HCT116 (cell line): ENCODE measurements at regions not wholly inside any gene's neighbourhood (a gene's known extent, or its start where the extent isn't known, plus 50 kb on each side); places are given as distances from the start of the nearest gene placed in this dataset.

ENCODE experiments used
- ATAC-seq: fragments of 200-7000 bp; cut with Tn5 transposase; 2 replicates; pipeline ENCODE4 v1.9.1; 2020; ENCODE audit warnings: mild to moderate bottlenecking, moderate library complexity
- BruUV-seq: library from RNA; stranded (reverse); fragments of 400-500 nt; replicated peaks from 2 replicates; lab custom pipeline; 2021; lab: Mats Ljungman, UMichigan
- CTCF ChIA-PET: fragments of 300-600 bp; sonication (Branson Sonifier 250); formaldehyde crosslinking; loops from one replicate; lab custom pipeline; 2021; ENCODE audit warnings: antibody characterized with exemption; lab: Charles Lee
- POLR2A ChIA-PET: fragments of 300-600, 350-600 bp; sonication (Branson Sonifier 250); formaldehyde crosslinking; loops from one replicate; lab custom pipeline; 2021; ENCODE audit warnings: antibody characterized with exemption; lab: Charles Lee
- RAD21 ChIA-PET, 2 experiments: fragments of 300-600 bp; sonication (Branson Sonifier 250); formaldehyde crosslinking; loops; one replicate each; lab custom pipeline; 2023; ENCODE audit warnings: low total read pairs in 2 of 2; ENCODE audit not compliant: uncharacterized antibody in 2 of 2, unreplicated experiment in 2 of 2, low non-redundant PET in 1 of 2; lab: Charles Lee
- DNase-seq: peaks from one replicate; pipeline ENCODE4 v3.0.0-alpha.2; 2010; ENCODE audit warnings: low read depth, low spot score
- H2AFZ ChIP-seq: fragments of 200-600 bp; shearing (Covaris generic), sonication (generic); 2 replicates; pipeline ENCODE4 v1.6.1; 2017; ENCODE audit warnings: low read depth, mixed run types, mixed read lengths, antibody characterized with exemption, low read length; ENCODE audit not compliant: poor library complexity, severe bottlenecking
- H3K27ac ChIP-seq: 2 replicates; pipeline ENCODE4 v1.5.1; 2012; ENCODE audit warnings: low read depth, low read length
- H3K27me3 ChIP-seq: fragments of 200-600 bp; sonication (generic); 2 replicates; pipeline ENCODE4 v1.6.1; 2016; ENCODE audit warnings: mixed run types, low read length, mixed read lengths; ENCODE audit not compliant: insufficient read depth
- H3K36me3 ChIP-seq, 2 experiments: fragments of 200-500 bp in 1 of 2; fragments of 200-600 bp in 1 of 2; sonication (Bioruptor generic) in 1 of 2; sonication (generic) in 1 of 2; 2 replicates each; pipeline versions ENCODE4 v1.5.1 to v1.6.1; 2014 to 2016; ENCODE audit warnings: low read length in 2 of 2, inconsistent platforms in 1 of 2, mixed read lengths in 1 of 2, mixed run types in 1 of 2; ENCODE audit not compliant: insufficient read depth in 2 of 2, control insufficient read depth in 1 of 2
- H3K4me1 ChIP-seq, 2 experiments: fragments of 200-600 bp in 1 of 2; sonication (generic) in 1 of 2; 2 replicates each; pipeline versions ENCODE4 v1.5.1 to v1.6.1; 2012 to 2017; ENCODE audit warnings: low read length in 2 of 2, inconsistent platforms in 1 of 2, mild to moderate bottlenecking in 1 of 2, mixed read lengths in 1 of 2, mixed run types in 1 of 2, moderate library complexity in 1 of 2; ENCODE audit not compliant: insufficient read depth in 2 of 2, control insufficient read depth in 1 of 2
- H3K4me2 ChIP-seq: fragments of 200-600 bp; sonication (generic); 2 replicates; pipeline ENCODE4 v1.6.1; 2017; ENCODE audit warnings: mixed run types, low read length, mixed read lengths
- H3K4me3 ChIP-seq, 2 experiments: fragments of 200-600 bp in 1 of 2; sonication (generic) in 1 of 2; replicated peaks in 1 of 2; 2 replicates each; pipeline ENCODE4 v1.5.1; 2011 to 2016; ENCODE audit warnings: low read length in 2 of 2, control low read depth in 1 of 2, low read depth in 1 of 2, mild to moderate bottlenecking in 1 of 2, mixed read lengths in 1 of 2, mixed run types in 1 of 2
- H3K79me2 ChIP-seq: fragments of 200-600 bp; sonication (generic); 2 replicates; pipeline ENCODE4 v1.6.1; 2017; ENCODE audit warnings: mild to moderate bottlenecking, mixed run types, low read length, moderate library complexity, mixed read lengths; ENCODE audit not compliant: insufficient read depth
- H3K9ac ChIP-seq: fragments of 200-600 bp; sonication (generic); 2 replicates; pipeline ENCODE4 v1.6.1; 2016; ENCODE audit warnings: low read length, mixed read lengths
- H3K9me2 ChIP-seq: fragments of 200-600 bp; sonication (generic), shearing (Covaris generic); 2 replicates; pipeline ENCODE4 v1.6.1; 2017; ENCODE audit warnings: mixed run types, mild to moderate bottlenecking, moderate library complexity; ENCODE audit not compliant: insufficient read depth
- H3K9me3 ChIP-seq, 2 experiments: fragments of 200-500 bp in 1 of 2; fragments of 200-600 bp in 1 of 2; sonication (Bioruptor generic) in 1 of 2; sonication (generic) in 1 of 2; 2 replicates each; pipeline ENCODE4 v1.6.1; 2014 to 2017; ENCODE audit warnings: low read length in 2 of 2, mixed read lengths in 2 of 2, inconsistent platforms in 1 of 2, low read depth in 1 of 2, mild to moderate bottlenecking in 1 of 2, mixed run types in 1 of 2, moderate library complexity in 1 of 2; ENCODE audit not compliant: control insufficient read depth in 1 of 2, insufficient read depth in 1 of 2
- H4K20me1 ChIP-seq: fragments of 200-600 bp; sonication (generic), shearing (Covaris generic); 2 replicates; pipeline ENCODE4 v1.6.1; 2017; ENCODE audit warnings: mixed run types, mild to moderate bottlenecking, moderate library complexity; ENCODE audit not compliant: insufficient read depth
- CBX3 ChIP-seq: IDR thresholded peaks from 2 replicates; pipeline ENCODE4 v1.6.1; 2012; ENCODE audit warnings: low read depth
- CEBPB ChIP-seq: IDR thresholded peaks from 2 replicates; pipeline ENCODE4 v1.6.1; 2012; ENCODE audit warnings: low read depth
- ELF1 ChIP-seq: IDR thresholded peaks from 2 replicates; pipeline ENCODE4 v1.6.1; 2012; ENCODE audit warnings: low read depth, borderline replicate concordance
- EZH2phosphoT487 ChIP-seq: fragments of 200-600 bp; IDR thresholded peaks from 2 replicates; pipeline ENCODE4 v1.6.1; 2018; ENCODE audit warnings: antibody characterized with exemption, borderline replicate concordance
- FOSL1 ChIP-seq: IDR thresholded peaks from 2 replicates; pipeline ENCODE4 v1.6.1; 2012; ENCODE audit warnings: low read depth
- JUND ChIP-seq: IDR thresholded peaks from 2 replicates; pipeline ENCODE4 v1.6.1; 2012
- MAX ChIP-seq: IDR thresholded peaks from 2 replicates; pipeline ENCODE4 v1.6.1; 2012
- RAD21 ChIP-seq: IDR thresholded peaks from 2 replicates; pipeline ENCODE4 v1.6.1; 2012; ENCODE audit warnings: low read depth, mild to moderate bottlenecking
- REST ChIP-seq: IDR thresholded peaks from 2 replicates; pipeline ENCODE4 v1.6.1; 2012; ENCODE audit warnings: low read depth
- SP1 ChIP-seq: IDR thresholded peaks from 2 replicates; pipeline ENCODE4 v1.6.1; 2012; ENCODE audit warnings: low read depth
- TCF7L2 ChIP-seq: IDR thresholded peaks from 2 replicates; pipeline ENCODE4 v1.7.0; 2011; ENCODE audit warnings: borderline replicate concordance, inconsistent platforms; ENCODE audit not compliant: insufficient read depth, insufficient read length; ENCODE audit errors: extremely low read depth
- YY1 ChIP-seq: IDR thresholded peaks from 2 replicates; pipeline ENCODE4 v1.6.1; 2011; ENCODE audit warnings: low read length, low read depth, moderate library complexity, mild to moderate bottlenecking; ENCODE audit not compliant: insufficient replicate concordance; ENCODE audit errors: extremely low read depth
- ZBTB33 ChIP-seq: IDR thresholded peaks from 2 replicates; pipeline ENCODE4 v1.6.1; 2011; ENCODE audit warnings: mild to moderate bottlenecking, low read length, moderate library complexity; ENCODE audit not compliant: insufficient replicate concordance; ENCODE audit errors: extremely low read depth
- ZFX ChIP-seq: fragments of 450-650 bp; IDR thresholded peaks from 2 replicates; pipeline ENCODE4 v1.6.1; 2017
- ZNF274 ChIP-seq: fragments of 200-500 bp; sonication (Bioruptor generic); IDR thresholded peaks from 2 replicates; pipeline ENCODE4 v1.6.1; 2014; ENCODE audit warnings: mild to moderate bottlenecking, low read depth, low read length, inconsistent platforms
- intact Hi-C: fragments of 100-400 bp; cut with micrococcal nuclease; formaldehyde crosslinking; loops from 2 replicates; pipeline ENCODE4 v1.10.0; 2022

GRCh38 chr12:83220774-83221173 lies 534.1 kb downstream of the TMTC2 start (continued):
- TF ChIP-seq FOSL1 = no peak
- TF ChIP-seq CBX3 = no peak
- TF ChIP-seq ZFX = no peak
- no peak for TF ChIP-seq YY1
- no peak for TF ChIP-seq CEBPB

GRCh38 chr12:83216230-83216629 lies 529.5 kb downstream of the TMTC2 start:
- no peaks in the 10 kb centered on the region for H3K36me3 ChIP-seq
- CTCF ChIA-PET = no interaction called here
- no peak overlapping the region for H2AFZ ChIP-seq
- H3K27me3 ChIP-seq = no peaks in the 10 kb centered on the region
- no peaks in the 10 kb centered on the region for H3K79me2 ChIP-seq
- RAD21 ChIA-PET = no interaction called here
- TF ChIP-seq ZNF274 (no peak), TCF7L2 (no peak), JUND (no peak), ZFX (no peak), CBX3 (no peak), ELF1 (no peak), YY1 (no peak), MAX (no peak)
- no peaks in the 10 kb centered on the region for H3K9me3 ChIP-seq
- H3K4me3 ChIP-seq = no peak overlapping the region
- H3K9me2 ChIP-seq = no peaks in the 10 kb centered on the region
- H4K20me1 ChIP-seq = no peaks in the 10 kb centered on the region
- DNase-seq (no peak), ATAC-seq (no peak)
- intact Hi-C loops = no loop called here
- BruUV-seq = no TSS peak
- no peaks in the 10 kb centered on the region for H3K4me1 ChIP-seq
- H3K4me2 ChIP-seq = no peak overlapping the region
- POLR2A ChIA-PET = no interaction called here
- H3K9ac ChIP-seq = no peak overlapping the region
- H3K27ac ChIP-seq = no peak overlapping the region

- ATAC-seq = no peak
- no TSS peak for BruUV-seq
- H3K27ac ChIP-seq = no peak overlapping the region
- TF ChIP-seq ZBTB33 (no peak), SP1 (no peak), EZH2phosphoT487 (no peak), REST (no peak), ZNF274 (no peak), RAD21 (no peak)
These were observed 527.5 kb downstream of the TMTC2 start for GRCh38 chr12:83214185-83214584.

More at GRCh38 chr12:83214185-83214584, 527.5 kb downstream of the TMTC2 start:
- Histone ChIP-seq H2AFZ (no peak overlapping the region), H4K20me1 (no peaks in the 10 kb centered on the region), H3K36me3 (no peaks in the 10 kb centered on the region), H3K9ac (no peak overlapping the region), H3K4me3 (no peak overlapping the region), H3K9me2 (no peaks in the 10 kb centered on the region), H3K79me2 (no peaks in the 10 kb centered on the region), H3K9me3 (no peaks in the 10 kb centered on the region), H3K4me2 (no peak overlapping the region), H3K4me1 (no peaks in the 10 kb centered on the region), H3K27me3 (no peaks in the 10 kb centered on the region)
- ChIA-PET POLR2A (no interaction called here), RAD21 (no interaction called here), CTCF (no interaction called here)
- no peak for DNase-seq
- intact Hi-C loops = no loop called here
